MM.1S (cell line): ENCODE measurements at regions not wholly inside any gene's neighbourhood (a gene's known extent, or its start where the extent isn't known, plus 50 kb on each side); places are given as distances from the start of the nearest gene placed in this dataset.

Experiments
- DNase-seq: peaks from one replicate; pipeline ENCODE4 v3.0.0-alpha.2; 2015
- H2AFZ ChIP-seq: fragments of 300-600 bp; sonication (generic); 2 replicates; pipeline ENCODE4 v1.6.0; 2016; ENCODE audit warnings: antibody characterized with exemption, low read length
- H3F3A ChIP-seq: fragments of 300-600 bp; sonication (generic); 2 replicates; pipeline ENCODE4 v1.6.1; 2016; ENCODE audit warnings: mild to moderate bottlenecking, antibody characterized with exemption, low read length, moderate library complexity, mixed read lengths; ENCODE audit not compliant: insufficient read depth
- H3K27ac ChIP-seq: fragments of 300-600 bp; sonication (generic); 2 replicates; pipeline ENCODE4 v1.5.1; 2016; ENCODE audit warnings: mild to moderate bottlenecking, low read length
- H3K27me3 ChIP-seq: fragments of 300-600 bp; sonication (generic); replicated peaks from 2 replicates; pipeline ENCODE4 v1.6.0; 2016; ENCODE audit warnings: low read length; ENCODE audit not compliant: insufficient read depth
- H3K36me3 ChIP-seq: fragments of 300-600 bp; sonication (generic); replicated peaks from 2 replicates; pipeline ENCODE4 v1.6.1; 2016; ENCODE audit warnings: mild to moderate bottlenecking, low read length, mixed read lengths; ENCODE audit not compliant: insufficient read depth
- H3K4me1 ChIP-seq: fragments of 300-600 bp; sonication (generic); 2 replicates; pipeline ENCODE4 v1.6.1; 2016; ENCODE audit warnings: low read length, mixed read lengths
- H3K4me2 ChIP-seq: fragments of 300-600 bp; sonication (generic); 2 replicates; pipeline ENCODE4 v1.6.0; 2016; ENCODE audit warnings: low read depth, low read length
- H3K4me3 ChIP-seq: fragments of 300-600 bp; sonication (generic); 2 replicates; pipeline ENCODE4 v1.5.1; 2016; ENCODE audit warnings: low read length, mixed read lengths
- H3K79me2 ChIP-seq: fragments of 300-600 bp; sonication (generic); 2 replicates; pipeline ENCODE4 v1.6.1; 2016; ENCODE audit warnings: mixed run types, low read length, mixed read lengths
- H3K9ac ChIP-seq: fragments of 300-600 bp; sonication (generic); 2 replicates; pipeline ENCODE4 v1.6.1; 2016; ENCODE audit warnings: low read length, mixed read lengths
- H3K9me2 ChIP-seq: fragments of 300-600 bp; sonication (generic); replicated peaks from 2 replicates; pipeline ENCODE4 v1.6.1; 2016; ENCODE audit warnings: mild to moderate bottlenecking, low read length, mixed read lengths; ENCODE audit not compliant: insufficient read depth
- H3K9me3 ChIP-seq: fragments of 300-600 bp; sonication (generic); replicated peaks from 2 replicates; pipeline ENCODE4 v1.6.1; 2016; ENCODE audit warnings: mild to moderate bottlenecking, low read length, mixed read lengths; ENCODE audit not compliant: insufficient read depth
- H4K20me1 ChIP-seq: fragments of 300-600 bp; sonication (generic); 2 replicates; pipeline ENCODE4 v1.6.1; 2016; ENCODE audit warnings: mild to moderate bottlenecking, low read length, moderate library complexity, mixed read lengths; ENCODE audit not compliant: insufficient read depth
- CTCF ChIP-seq: fragments of 300-600 bp; sonication (generic); IDR thresholded peaks from 2 replicates; pipeline ENCODE4 v1.5.1; 2016; ENCODE audit warnings: antibody characterized with exemption, low read length, mixed read lengths
- EZH2 ChIP-seq: fragments of 300-600 bp; sonication (generic); optimal IDR thresholded peaks from 2 replicates; pipeline ENCODE3; 2017; ENCODE audit warnings: low read depth, mild to moderate bottlenecking, antibody characterized with exemption, low read length, mixed read lengths
- EZH2phosphoT487 ChIP-seq: fragments of 300-600 bp; sonication (generic); IDR thresholded peaks from 2 replicates; pipeline ENCODE4 v1.6.1; 2018; ENCODE audit warnings: antibody characterized with exemption, low read length

- no peaks in the 10 kb centered on the region for H3F3A ChIP-seq
- no peak overlapping the region for H3K4me2 ChIP-seq
- TF ChIP-seq EZH2 (no peak), CTCF (no peak), EZH2phosphoT487 (no peak)
- H3K9me2 ChIP-seq, result no peaks in the 10 kb centered on the region
- no peak overlapping the region for H3K4me3 ChIP-seq
- H2AFZ ChIP-seq, result no peak overlapping the region
- no peaks in the 10 kb centered on the region for H3K4me1 ChIP-seq
- H3K27me3 ChIP-seq, result no peaks in the 10 kb centered on the region
- H3K36me3 ChIP-seq, result no peaks in the 10 kb centered on the region
- DNase-seq, result no peak
- no peaks in the 10 kb centered on the region for H3K79me2 ChIP-seq
- H3K27ac ChIP-seq, result no peak overlapping the region
- H3K9me3 ChIP-seq, result no peaks in the 10 kb centered on the region
- H3K9ac ChIP-seq, result no peak overlapping the region
- no peaks in the 10 kb centered on the region for H4K20me1 ChIP-seq
These were observed 207.2 kb upstream of the SETBP1 start for GRCh38 chr18:44473394-44474066.

GRCh38 chr18:44474067-44474411 lies 206.6 kb upstream of the SETBP1 start:
- Histone ChIP-seq H3K27ac (no peak overlapping the region), H3F3A (no peaks in the 10 kb centered on the region), H3K27me3 (no peaks in the 10 kb centered on the region), H2AFZ (no peak overlapping the region), H3K79me2 (no peaks in the 10 kb centered on the region), H3K4me3 (no peak overlapping the region), H4K20me1 (no peaks in the 10 kb centered on the region), H3K9me2 (no peaks in the 10 kb centered on the region), H3K36me3 (no peaks in the 10 kb centered on the region), H3K9ac (no peak overlapping the region), H3K4me1 (no peaks in the 10 kb centered on the region), H3K9me3 (no peaks in the 10 kb centered on the region), H3K4me2 (no peak overlapping the region)
- TF ChIP-seq CTCF (no peak), EZH2 (no peak), EZH2phosphoT487 (no peak)
- DNase-seq, result no peak

GRCh38 chr18:44474591-44474990 lies 206.1 kb upstream of the SETBP1 start:
- TF ChIP-seq EZH2, result no peak
- no peak for TF ChIP-seq CTCF
- TF ChIP-seq EZH2phosphoT487, result no peak
- DNase-seq, result no peak
- H4K20me1 ChIP-seq, result no peaks in the 10 kb centered on the region
- no peak overlapping the region for H3K9ac ChIP-seq
- H3K79me2 ChIP-seq, result no peaks in the 10 kb centered on the region
- H3K4me2 ChIP-seq, result no peak overlapping the region
- H3K27me3 ChIP-seq, result no peaks in the 10 kb centered on the region
- no peaks in the 10 kb centered on the region for H3K36me3 ChIP-seq
- H3K4me1 ChIP-seq, result no peaks in the 10 kb centered on the region
- no peaks in the 10 kb centered on the region for H3K9me2 ChIP-seq
- no peak overlapping the region for H2AFZ ChIP-seq
- no peaks in the 10 kb centered on the region for H3F3A ChIP-seq
- H3K9me3 ChIP-seq, result no peaks in the 10 kb centered on the region
- H3K4me3 ChIP-seq, result no peak overlapping the region
- H3K27ac ChIP-seq, result no peak overlapping the region
